ENCODE measurements at regions not wholly inside any gene's neighbourhood (a gene's known extent, or its start where the extent isn't known, plus 50 kb on each side); places are given as distances from the start of the nearest gene placed in this dataset.

DNA sequence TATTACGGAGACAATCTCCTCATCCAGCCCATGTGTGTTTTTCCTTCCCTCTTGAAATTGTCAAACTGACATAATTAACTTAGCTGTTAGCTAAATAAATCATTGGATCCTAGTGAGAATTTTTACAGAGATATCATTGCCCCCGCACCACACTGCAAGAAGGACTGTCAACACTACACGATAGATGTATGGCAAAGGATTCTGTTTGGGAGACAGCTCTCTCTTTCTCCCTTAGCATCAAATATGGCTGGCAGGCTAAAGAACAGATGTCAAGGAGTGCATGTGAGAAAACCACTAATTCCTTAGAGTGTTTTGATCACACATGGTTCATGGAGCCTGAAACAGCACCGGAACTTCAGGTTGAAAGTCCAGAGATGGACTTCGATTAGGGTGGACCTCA is 136.8 kb downstream of the KCNA5 start:
- TF ChIP-seq ZNF140 (tag by site-specific recombination; IDR thresholded peaks at IDR 0.05) (no peak), PBX3 (CRISPR knock-in tag; IDR thresholded peaks at IDR 0.05) (no peak), ZNF514 (tag by site-specific recombination; IDR thresholded peaks at IDR 0.05) (no peak), ZNF274 (IDR thresholded peaks at IDR 0.05; ENCODE audit: low read length) (no peak), ZNF274 (tag by site-specific recombination; IDR thresholded peaks at IDR 0.05; ENCODE audit: borderline replicate concordance) (no peak), GLIS2 (tag by site-specific recombination; IDR thresholded peaks at IDR 0.05) (no peak), ZBTB6 (tag by site-specific recombination; IDR thresholded peaks at IDR 0.05) (no peak), ZNF24 (tag by site-specific recombination; IDR thresholded peaks at IDR 0.05) (no peak), PRDM10 (tag by site-specific recombination; IDR thresholded peaks at IDR 0.05) (no peak), TCF7L2 (IDR thresholded peaks at IDR 0.05; ENCODE audit: borderline replicate concordance, low read depth, low read length) (no peak), ZNF513 (tag by site-specific recombination; IDR thresholded peaks at IDR 0.05) (no peak), ZNF501 (tag by site-specific recombination; IDR thresholded peaks at IDR 0.05) (no peak)
- TF ChIP-seq, protein P1, sequence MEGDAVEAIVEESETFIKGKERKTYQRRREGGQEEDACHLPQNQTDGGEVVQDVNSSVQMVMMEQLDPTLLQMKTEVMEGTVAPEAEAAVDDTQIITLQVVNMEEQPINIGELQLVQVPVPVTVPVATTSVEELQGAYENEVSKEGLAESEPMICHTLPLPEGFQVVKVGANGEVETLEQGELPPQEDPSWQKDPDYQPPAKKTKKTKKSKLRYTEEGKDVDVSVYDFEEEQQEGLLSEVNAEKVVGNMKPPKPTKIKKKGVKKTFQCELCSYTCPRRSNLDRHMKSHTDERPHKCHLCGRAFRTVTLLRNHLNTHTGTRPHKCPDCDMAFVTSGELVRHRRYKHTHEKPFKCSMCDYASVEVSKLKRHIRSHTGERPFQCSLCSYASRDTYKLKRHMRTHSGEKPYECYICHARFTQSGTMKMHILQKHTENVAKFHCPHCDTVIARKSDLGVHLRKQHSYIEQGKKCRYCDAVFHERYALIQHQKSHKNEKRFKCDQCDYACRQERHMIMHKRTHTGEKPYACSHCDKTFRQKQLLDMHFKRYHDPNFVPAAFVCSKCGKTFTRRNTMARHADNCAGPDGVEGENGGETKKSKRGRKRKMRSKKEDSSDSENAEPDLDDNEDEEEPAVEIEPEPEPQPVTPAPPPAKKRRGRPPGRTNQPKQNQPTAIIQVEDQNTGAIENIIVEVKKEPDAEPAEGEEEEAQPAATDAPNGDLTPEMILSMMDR (tag by site-specific recombination; IDR thresholded peaks at IDR 0.05) = no peak
- TF ChIP-seq, protein P2, sequence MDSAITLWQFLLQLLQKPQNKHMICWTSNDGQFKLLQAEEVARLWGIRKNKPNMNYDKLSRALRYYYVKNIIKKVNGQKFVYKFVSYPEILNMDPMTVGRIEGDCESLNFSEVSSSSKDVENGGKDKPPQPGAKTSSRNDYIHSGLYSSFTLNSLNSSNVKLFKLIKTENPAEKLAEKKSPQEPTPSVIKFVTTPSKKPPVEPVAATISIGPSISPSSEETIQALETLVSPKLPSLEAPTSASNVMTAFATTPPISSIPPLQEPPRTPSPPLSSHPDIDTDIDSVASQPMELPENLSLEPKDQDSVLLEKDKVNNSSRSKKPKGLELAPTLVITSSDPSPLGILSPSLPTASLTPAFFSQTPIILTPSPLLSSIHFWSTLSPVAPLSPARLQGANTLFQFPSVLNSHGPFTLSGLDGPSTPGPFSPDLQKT (IDR thresholded peaks at IDR 0.05; ENCODE audit: borderline replicate concordance, low read depth, low read length) = no peak
- TF ChIP-seq, protein P3, sequence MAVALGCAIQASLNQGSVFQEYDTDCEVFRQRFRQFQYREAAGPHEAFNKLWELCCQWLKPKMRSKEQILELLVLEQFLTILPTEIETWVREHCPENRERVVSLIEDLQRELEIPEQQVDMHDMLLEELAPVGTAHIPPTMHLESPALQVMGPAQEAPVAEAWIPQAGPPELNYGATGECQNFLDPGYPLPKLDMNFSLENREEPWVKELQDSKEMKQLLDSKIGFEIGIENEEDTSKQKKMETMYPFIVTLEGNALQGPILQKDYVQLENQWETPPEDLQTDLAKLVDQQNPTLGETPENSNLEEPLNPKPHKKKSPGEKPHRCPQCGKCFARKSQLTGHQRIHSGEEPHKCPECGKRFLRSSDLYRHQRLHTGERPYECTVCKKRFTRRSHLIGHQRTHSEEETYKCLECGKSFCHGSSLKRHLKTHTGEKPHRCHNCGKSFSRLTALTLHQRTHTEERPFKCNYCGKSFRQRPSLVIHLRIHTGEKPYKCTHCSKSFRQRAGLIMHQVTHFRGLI (tag by site-specific recombination; IDR thresholded peaks at IDR 0.05) = no peak
